ENCODE measurements at regions not wholly inside any gene's neighbourhood (a gene's known extent, or its start where the extent isn't known, plus 50 kb on each side); places are given as distances from the start of the nearest gene placed in this dataset.

- Histone ChIP-seq H3K27ac (ENCODE audit: low read depth, low read length, poor library complexity, severe bottlenecking) (no peak overlapping the region), H3K4me3 (ENCODE audit: low read depth, low read length, poor library complexity, severe bottlenecking) (no peak overlapping the region)
Observed at GRCh38 chr9:20042128-20042711, 253.4 kb upstream of the SLC24A2 start.

GRCh38 chr9:20041697-20042081 lies 252.9 kb upstream of the SLC24A2 start:
- Histone ChIP-seq H3K4me2 (ENCODE audit: low read length) (no peak overlapping the region), H4K20me1 (ENCODE audit: insufficient read depth, low read length) (no peaks in the 10 kb centered on the region), H3K9me3 (ENCODE audit: low read length) (no peaks in the 10 kb centered on the region), H3K9me2 (ENCODE audit: low read depth, low read length) (no peaks in the 10 kb centered on the region), H2AFZ (ENCODE audit: low read length) (no peak overlapping the region), H3K9ac (ENCODE audit: low read length) (no peak overlapping the region), H3K4me1 (ENCODE audit: insufficient read depth, low read length, severe bottlenecking) (no peaks in the 10 kb centered on the region), H3K27ac (ENCODE audit: low read depth, low read length, poor library complexity, severe bottlenecking) (no peak overlapping the region), H3K36me3 (ENCODE audit: insufficient read depth, low read length) (no peaks in the 10 kb centered on the region), H3K4me3 (ENCODE audit: low read depth, low read length, poor library complexity, severe bottlenecking) (no peak overlapping the region), H3K27me3 (ENCODE audit: insufficient read depth, low read length) (no peaks in the 10 kb centered on the region; the same call in 1 of the 2 replicates), H3F3A (ENCODE audit: insufficient read depth, low read length) (no peaks in the 10 kb centered on the region), H3K79me2 (ENCODE audit: insufficient read depth, low read length) (no peaks in the 10 kb centered on the region)
- TF ChIP-seq CTCF (IDR thresholded peaks at IDR 0.05; ENCODE audit: low read length) (no peak), EZH2 (IDR thresholded peaks at IDR 0.05; ENCODE audit: borderline replicate concordance, low read length) (no peak)

More at GRCh38 chr9:20042128-20042711, 253.4 kb upstream of the SLC24A2 start:
- TF ChIP-seq EZH2 (IDR thresholded peaks at IDR 0.05; ENCODE audit: borderline replicate concordance, low read length) (no peak), CTCF (IDR thresholded peaks at IDR 0.05; ENCODE audit: low read length) (no peak)
- Histone ChIP-seq H3K4me2 (ENCODE audit: low read length) (no peak overlapping the region), H3K27me3 (ENCODE audit: insufficient read depth, low read length) (no peaks in the 10 kb centered on the region; the same call in 1 of the 2 replicates), H3K9me3 (ENCODE audit: low read length) (no peaks in the 10 kb centered on the region), H3K36me3 (ENCODE audit: insufficient read depth, low read length) (no peaks in the 10 kb centered on the region), H3K9me2 (ENCODE audit: low read depth, low read length) (no peaks in the 10 kb centered on the region), H3K4me1 (ENCODE audit: insufficient read depth, low read length, severe bottlenecking) (no peaks in the 10 kb centered on the region), H3K9ac (ENCODE audit: low read length) (no peak overlapping the region), H3K79me2 (ENCODE audit: insufficient read depth, low read length) (no peaks in the 10 kb centered on the region), H4K20me1 (ENCODE audit: insufficient read depth, low read length) (no peaks in the 10 kb centered on the region), H2AFZ (ENCODE audit: low read length) (no peak overlapping the region), H3F3A (ENCODE audit: insufficient read depth, low read length) (no peaks in the 10 kb centered on the region)

- Histone ChIP-seq H3K36me3 (ENCODE audit: insufficient read depth, low read length) (no peaks in the 10 kb centered on the region), H3K4me2 (ENCODE audit: low read length) (no peak overlapping the region), H3K27ac (ENCODE audit: low read depth, low read length, poor library complexity, severe bottlenecking) (no peak overlapping the region), H3K4me3 (ENCODE audit: low read depth, low read length, poor library complexity, severe bottlenecking) (no peak overlapping the region), H3K9ac (ENCODE audit: low read length) (no peak overlapping the region), H3K9me3 (ENCODE audit: low read length) (no peaks in the 10 kb centered on the region), H2AFZ (ENCODE audit: low read length) (no peak overlapping the region), H3K4me1 (ENCODE audit: insufficient read depth, low read length, severe bottlenecking) (no peaks in the 10 kb centered on the region), H3K79me2 (ENCODE audit: insufficient read depth, low read length) (no peaks in the 10 kb centered on the region), H3K27me3 (ENCODE audit: insufficient read depth, low read length) (no peaks in the 10 kb centered on the region; the same call in 1 of the 2 replicates), H4K20me1 (ENCODE audit: insufficient read depth, low read length) (no peaks in the 10 kb centered on the region), H3K9me2 (ENCODE audit: low read depth, low read length) (no peaks in the 10 kb centered on the region), H3F3A (ENCODE audit: insufficient read depth, low read length) (no peaks in the 10 kb centered on the region)
- TF ChIP-seq CTCF (IDR thresholded peaks at IDR 0.05; ENCODE audit: low read length) (no peak), EZH2 (IDR thresholded peaks at IDR 0.05; ENCODE audit: borderline replicate concordance, low read length) (no peak)
Observed at GRCh38 chr9:20040991-20041696, 252.3 kb upstream of the SLC24A2 start.
